ENCODE measurements at regions not wholly inside any gene's neighbourhood (a gene's known extent, or its start where the extent isn't known, plus 50 kb on each side); places are given as distances from the start of the nearest gene placed in this dataset.

GRCh38 chr2:117179405-117179804, 635.1 kb upstream of the DDX18 start:
- Histone ChIP-seq H3K9me3 (ENCODE audit: control insufficient read depth, low read length) (no peaks in the 10 kb centered on the region), H3K27me3 (ENCODE audit: control insufficient read depth in 1 of 2, insufficient read depth in 2 of 2, low read length in 1 of 2) (no peaks in the 10 kb centered on the region), H3K4me1 (ENCODE audit: control insufficient read depth in 1 of 2, insufficient read depth in 2 of 2, low read length in 2 of 2) (no peaks in the 10 kb centered on the region), H3K4me3 (ENCODE audit: low read length in 2 of 2) (no peak overlapping the region), H3K36me3 (ENCODE audit: control insufficient read depth in 1 of 2, insufficient read depth in 2 of 2, low read length in 1 of 2) (no peaks in the 10 kb centered on the region), H3K27ac (ENCODE audit: low read depth in 1 of 2, low read length in 2 of 2) (no peak overlapping the region)
- WGBS, 2 donors, result 75 to 93% methylated on average over 3 of the region's 3 CpGs
- intact Hi-C loops (cut with DNase I), result no loop called here
- DNase-seq (no peak), ATAC-seq (ENCODE audit: low FRiP score) (no peak)

- no peaks in the 10 kb centered on the region for H3K27me3 ChIP-seq (ENCODE audit: control insufficient read depth in 1 of 2, insufficient read depth in 2 of 2, low read length in 1 of 2)
These were observed 623.5 kb upstream of the DDX18 start for GRCh38 chr2:117190856-117191559.

GRCh38 chr2:117195381-117195780, 619.1 kb upstream of the DDX18 start:
- ATAC-seq (ENCODE audit: low FRiP score) (no peak), DNase-seq (no peak)
- no peak overlapping the region for H3K4me3 ChIP-seq (ENCODE audit: low read length in 2 of 2)
- no peaks in the 10 kb centered on the region for H3K36me3 ChIP-seq (ENCODE audit: control insufficient read depth in 1 of 2, insufficient read depth in 2 of 2, low read length in 1 of 2)
- no peaks in the 10 kb centered on the region for H3K9me3 ChIP-seq (ENCODE audit: control insufficient read depth, low read length)
- no peaks in the 10 kb centered on the region for H3K27me3 ChIP-seq (ENCODE audit: control insufficient read depth in 1 of 2, insufficient read depth in 2 of 2, low read length in 1 of 2)
- 91 to 93% methylated on average over 4 of the region's 4 CpGs for WGBS, 2 donors
- no peaks in the 10 kb centered on the region for H3K4me1 ChIP-seq (ENCODE audit: control insufficient read depth in 1 of 2, insufficient read depth in 2 of 2, low read length in 2 of 2)
- intact Hi-C loops (cut with DNase I), result no loop called here
- H3K27ac ChIP-seq (ENCODE audit: low read depth in 1 of 2, low read length in 2 of 2), result no peak overlapping the region

More at GRCh38 chr2:117190856-117191559, 623.5 kb upstream of the DDX18 start:
- ATAC-seq (ENCODE audit: low FRiP score) (no peak), DNase-seq (no peak)
- Histone ChIP-seq H3K36me3 (ENCODE audit: control insufficient read depth in 1 of 2, insufficient read depth in 2 of 2, low read length in 1 of 2) (no peaks in the 10 kb centered on the region), H3K9me3 (ENCODE audit: control insufficient read depth, low read length) (no peaks in the 10 kb centered on the region), H3K4me1 (ENCODE audit: control insufficient read depth in 1 of 2, insufficient read depth in 2 of 2, low read length in 2 of 2) (peaks cover 0 to 2% of the 10 kb centered on the region in 2 donors), H3K4me3 (ENCODE audit: low read length in 2 of 2) (no peak overlapping the region), H3K27ac (ENCODE audit: low read depth in 1 of 2, low read length in 2 of 2) (no peak overlapping the region)
- 75 to 78% methylated on average over 6 of the region's 6 CpGs for WGBS, 2 donors
- intact Hi-C loops (cut with DNase I), result no loop called here

DNA sequence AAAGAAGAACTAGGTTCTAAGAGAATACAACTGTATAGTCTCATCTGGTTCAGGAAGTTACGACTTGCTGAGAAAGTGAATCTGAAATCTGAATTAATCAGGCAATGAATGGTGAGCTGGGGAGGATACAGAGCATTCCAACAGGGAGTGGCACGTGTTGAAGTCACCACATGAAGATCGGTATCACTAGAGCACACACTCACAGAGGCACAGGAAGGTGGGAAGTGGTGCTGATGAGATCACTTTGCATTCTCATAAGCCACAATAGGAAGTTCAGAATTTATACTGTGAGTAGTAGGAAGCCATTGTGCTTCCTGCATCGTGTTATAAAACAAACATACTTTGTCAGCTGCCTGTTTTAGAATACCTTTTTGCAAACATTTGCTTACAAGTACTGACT, 615.0 kb upstream of the DDX18 start:
- Histone ChIP-seq H3K27me3 (ENCODE audit: control insufficient read depth in 1 of 2, insufficient read depth in 2 of 2, low read length in 1 of 2) (peaks cover 0 to 1% of the 10 kb centered on the region in 2 donors), H3K27ac (ENCODE audit: low read depth in 1 of 2, low read length in 2 of 2) (no peak overlapping the region), H3K36me3 (ENCODE audit: control insufficient read depth in 1 of 2, insufficient read depth in 2 of 2, low read length in 1 of 2) (no peaks in the 10 kb centered on the region), H3K9me3 (ENCODE audit: control insufficient read depth, low read length) (no peaks in the 10 kb centered on the region), H3K4me3 (ENCODE audit: low read length in 2 of 2) (no peak overlapping the region), H3K4me1 (ENCODE audit: control insufficient read depth in 1 of 2, insufficient read depth in 2 of 2, low read length in 2 of 2) (no peaks in the 10 kb centered on the region)
- WGBS, 2 donors, result 71% methylated on average over 4 of the region's 4 CpGs
- intact Hi-C loops (cut with DNase I), result no loop called here
- DNase-seq, result no peak
- no peak for ATAC-seq (ENCODE audit: low FRiP score)

- ATAC-seq (ENCODE audit: low FRiP score) (no peak), DNase-seq (no peak)
- Histone ChIP-seq H3K36me3 (ENCODE audit: control insufficient read depth in 1 of 2, insufficient read depth in 2 of 2, low read length in 1 of 2) (no peaks in the 10 kb centered on the region), H3K27ac (ENCODE audit: low read depth in 1 of 2, low read length in 2 of 2) (no peak overlapping the region), H3K4me1 (ENCODE audit: control insufficient read depth in 1 of 2, insufficient read depth in 2 of 2, low read length in 2 of 2) (no peaks in the 10 kb centered on the region), H3K27me3 (ENCODE audit: control insufficient read depth in 1 of 2, insufficient read depth in 2 of 2, low read length in 1 of 2) (no peaks in the 10 kb centered on the region), H3K9me3 (ENCODE audit: control insufficient read depth, low read length) (no peaks in the 10 kb centered on the region), H3K4me3 (ENCODE audit: low read length in 2 of 2) (no peak overlapping the region)
- intact Hi-C loops (cut with DNase I), result no loop called here
- 67 to 69% methylated on average over 2 of the region's 2 CpGs for WGBS, 2 donors
These were observed 601.9 kb upstream of the DDX18 start for GRCh38 chr2:117212562-117212961.

DNA sequence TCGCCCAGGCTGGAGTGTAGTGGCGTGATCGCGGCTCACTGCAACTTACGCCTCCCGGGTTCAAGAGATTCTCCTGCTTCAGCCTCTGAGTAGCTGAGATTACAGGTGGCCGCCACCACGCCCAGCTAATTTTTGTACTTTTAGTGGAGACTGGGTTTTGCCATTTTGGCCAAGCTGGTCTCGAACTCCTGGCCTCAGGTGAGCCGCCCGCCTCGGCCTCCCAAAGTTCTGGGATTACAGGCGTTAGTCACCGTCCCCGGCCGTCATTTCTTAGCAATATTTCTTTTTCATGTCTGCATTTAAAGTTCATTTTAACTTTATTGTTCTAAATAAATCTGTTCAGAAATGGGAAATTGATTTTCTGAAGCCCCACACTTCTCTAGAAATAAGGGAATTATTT, 597.3 kb upstream of the DDX18 start:
- intact Hi-C loops (cut with DNase I), result no loop called here
- Histone ChIP-seq H3K4me1 (ENCODE audit: control insufficient read depth in 1 of 2, insufficient read depth in 2 of 2, low read length in 2 of 2) (no peaks in the 10 kb centered on the region), H3K27ac (ENCODE audit: low read depth in 1 of 2, low read length in 2 of 2) (no peak overlapping the region), H3K4me3 (ENCODE audit: low read length in 2 of 2) (no peak overlapping the region), H3K9me3 (ENCODE audit: control insufficient read depth, low read length) (no peaks in the 10 kb centered on the region), H3K36me3 (ENCODE audit: control insufficient read depth in 1 of 2, insufficient read depth in 2 of 2, low read length in 1 of 2) (no peaks in the 10 kb centered on the region), H3K27me3 (ENCODE audit: control insufficient read depth in 1 of 2, insufficient read depth in 2 of 2, low read length in 1 of 2) (no peaks in the 10 kb centered on the region)
- DNase-seq, result no peak
- 94 to 95% methylated on average over 16 of the region's 16 CpGs for WGBS, 2 donors
- no peak for ATAC-seq (ENCODE audit: low FRiP score)

DNA sequence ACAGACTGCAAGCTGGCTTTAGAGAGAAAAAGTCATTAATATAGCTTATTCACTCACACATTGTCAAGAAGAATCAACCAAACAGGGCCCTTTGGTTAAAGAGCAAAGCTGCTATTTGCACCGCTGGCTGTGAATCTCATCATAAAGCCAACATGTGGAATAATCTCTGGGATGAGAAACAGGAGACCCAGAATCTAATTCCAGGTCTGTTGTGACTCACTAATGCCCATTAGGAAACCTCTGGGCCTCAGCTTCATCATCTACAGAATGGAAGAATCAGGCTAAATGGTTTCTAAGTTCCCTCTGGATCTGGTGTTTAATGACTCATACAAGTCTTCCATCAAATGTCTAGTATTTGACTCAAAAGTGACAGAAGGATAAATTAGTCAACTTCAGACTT, 591.7 kb upstream of the DDX18 start:
- H3K4me3 ChIP-seq (ENCODE audit: low read length in 2 of 2), result no peak overlapping the region
- ATAC-seq (ENCODE audit: low FRiP score), result no peak
- no peaks in the 10 kb centered on the region for H3K27me3 ChIP-seq (ENCODE audit: control insufficient read depth in 1 of 2, insufficient read depth in 2 of 2, low read length in 1 of 2)
- no peaks in the 10 kb centered on the region for H3K36me3 ChIP-seq (ENCODE audit: control insufficient read depth in 1 of 2, insufficient read depth in 2 of 2, low read length in 1 of 2)
- intact Hi-C loops (cut with DNase I), result no loop called here
- H3K9me3 ChIP-seq (ENCODE audit: control insufficient read depth, low read length), result no peaks in the 10 kb centered on the region
- no peak overlapping the region for H3K27ac ChIP-seq (ENCODE audit: low read depth in 1 of 2, low read length in 2 of 2)
- H3K4me1 ChIP-seq (ENCODE audit: control insufficient read depth in 1 of 2, insufficient read depth in 2 of 2, low read length in 2 of 2), result no peaks in the 10 kb centered on the region
- DNase-seq, result no peak
- WGBS, 2 donors, result 83 to 87% methylated on average over 1 of the region's 1 CpG

- no peaks in the 10 kb centered on the region for H3K36me3 ChIP-seq (ENCODE audit: control insufficient read depth in 1 of 2, insufficient read depth in 2 of 2, low read length in 1 of 2)
- 17 to 18% methylated on average over 2 of the region's 2 CpGs for WGBS, 2 donors
- no peak overlapping the region for H3K27ac ChIP-seq (ENCODE audit: low read depth in 1 of 2, low read length in 2 of 2)
- peaks cover 2% of the 10 kb centered on the region for H3K9me3 ChIP-seq (ENCODE audit: control insufficient read depth, low read length)
- no peaks in the 10 kb centered on the region for H3K4me1 ChIP-seq (ENCODE audit: control insufficient read depth in 1 of 2, insufficient read depth in 2 of 2, low read length in 2 of 2)
- H3K4me3 ChIP-seq (ENCODE audit: low read length in 2 of 2), result no peak overlapping the region
- H3K27me3 ChIP-seq (ENCODE audit: control insufficient read depth in 1 of 2, insufficient read depth in 2 of 2, low read length in 1 of 2), result no peaks in the 10 kb centered on the region
- intact Hi-C loops (cut with DNase I), result no loop called here
- ATAC-seq (ENCODE audit: low FRiP score) (no peak), DNase-seq (no peak)
These were observed 582.2 kb upstream of the DDX18 start for GRCh38 chr2:117232305-117232704.

DNA sequence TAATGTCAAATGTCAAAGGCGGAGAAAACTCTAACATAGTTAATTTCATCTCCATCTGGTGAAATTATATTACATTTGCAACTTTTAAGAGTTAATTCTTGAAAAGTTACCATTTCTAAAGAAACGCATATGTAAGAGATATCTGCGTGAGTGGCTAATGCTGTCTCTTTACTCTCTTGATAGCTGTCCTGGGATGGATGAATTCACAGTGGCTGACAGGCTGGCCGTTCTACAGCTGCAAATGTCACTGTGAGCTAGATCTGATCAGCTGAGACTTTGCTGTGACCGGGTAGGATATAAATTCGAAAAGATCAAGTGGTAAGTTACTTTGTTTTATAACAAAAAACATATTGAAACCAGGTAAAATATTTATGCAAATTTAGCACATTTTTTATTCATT, 557.1 kb upstream of the DDX18 start:
- Histone ChIP-seq H3K27ac (ENCODE audit: low read depth in 1 of 2, low read length in 2 of 2) (no peak overlapping the region), H3K4me1 (ENCODE audit: control insufficient read depth in 1 of 2, insufficient read depth in 2 of 2, low read length in 2 of 2) (no peaks in the 10 kb centered on the region), H3K27me3 (ENCODE audit: control insufficient read depth in 1 of 2, insufficient read depth in 2 of 2, low read length in 1 of 2) (no peaks in the 10 kb centered on the region), H3K4me3 (ENCODE audit: low read length in 2 of 2) (no peak overlapping the region), H3K9me3 (ENCODE audit: control insufficient read depth, low read length) (no peaks in the 10 kb centered on the region), H3K36me3 (ENCODE audit: control insufficient read depth in 1 of 2, insufficient read depth in 2 of 2, low read length in 1 of 2) (no peaks in the 10 kb centered on the region)
- intact Hi-C loops (cut with DNase I), result no loop called here
- ATAC-seq (ENCODE audit: low FRiP score) (no peak), DNase-seq (no peak)
- 49 to 58% methylated on average over 6 of the region's 6 CpGs for WGBS, 2 donors
